Esophagus squamous epithelium (tissue), 5 donors: ENCODE measurements at regions not wholly inside any gene's neighbourhood (a gene's known extent, or its start where the extent isn't known, plus 50 kb on each side); places are given as distances from the start of the nearest gene placed in this dataset.

Source experiments
- DNase-seq: peaks from one replicate; lab custom pipeline; 2025; lab: John Stamatoyannopoulos, UW
- H3K27ac ChIP-seq, 4 donors: fragments of 200-600 bp; sonication (generic); one replicate each; pipeline ENCODE4 v1.5.1; 2016 to 2019; ENCODE audit warnings: mild to moderate bottlenecking in 1 of 4
- H3K27me3 ChIP-seq, 4 donors: fragments of 200-600 bp; sonication (generic); 1 replicate in 3 of 4; 2 replicates in 1 of 4; pipeline versions ENCODE4 v1.5.1 to v1.6.0; 2017 to 2021; ENCODE audit warnings: antibody characterized with exemption in 1 of 4
- H3K36me3 ChIP-seq, 3 donors: fragments of 200-600 bp; sonication (generic); one replicate each; pipeline ENCODE4 v1.5.1; 2016 to 2019
- H3K4me1 ChIP-seq, 3 donors: fragments of 200-600 bp; sonication (generic); one replicate each; pipeline ENCODE4 v1.5.1; 2017 to 2019
- H3K4me3 ChIP-seq, 4 donors: fragments of 200-600 bp; sonication (generic); 1 replicate in 3 of 4; 2 replicates in 1 of 4; pipeline ENCODE4 v1.5.1; 2016 to 2019; ENCODE audit warnings: mild to moderate bottlenecking in 2 of 4, moderate library complexity in 1 of 4
- H3K9me3 ChIP-seq, 3 donors: fragments of 200-600 bp; sonication (generic); one replicate each; pipeline ENCODE4 v1.5.1; 2016 to 2019
- CTCF ChIP-seq, 6 experiments: fragments of 450-650 bp in 4 of 6; fragments of 200-600 bp in 2 of 6; sonication (generic) in 2 of 6; IDR thresholded peaks; one replicate each; pipeline ENCODE4 v1.5.1; 2016 to 2019; ENCODE audit warnings: antibody characterized with exemption in 6 of 6, mild to moderate bottlenecking in 4 of 6, moderate library complexity in 4 of 6
- POLR2A ChIP-seq, 4 donors: fragments of 450-650 bp; IDR thresholded peaks; one replicate each; pipeline ENCODE4 v1.6.1; 2017; ENCODE audit warnings: antibody characterized with exemption in 4 of 4, mild to moderate bottlenecking in 4 of 4, moderate library complexity in 3 of 4
- WGBS, 2 donors: methylation state at CpG; one replicate each; pipeline ENCODE4 v1.1.5; 2018; 5-methylcytosine and 5-hydroxymethylcytosine counted together
- intact Hi-C: fragments of 100-400 bp; cut with DNase I; formaldehyde crosslinking; loops from one replicate; pipeline ENCODE4 v1.15.0; 2022
- donor health status: DM: yes; HTN: yes; CAD: no.

- DNase-seq, result no peak
- H3K9me3 ChIP-seq, result no peaks in the 10 kb centered on the region
- WGBS, 2 donors, result 36 to 39% methylated on average over 4 of the region's 4 CpGs
- no peak for TF ChIP-seq POLR2A (IDR thresholded peaks at IDR 0.05)
- TF ChIP-seq CTCF (IDR thresholded peaks at IDR 0.05), result no peak
- H3K27me3 ChIP-seq, result no peaks in the 10 kb centered on the region
- H3K27ac ChIP-seq, result no peak overlapping the region
- no peaks in the 10 kb centered on the region for H3K4me1 ChIP-seq
- intact Hi-C loops, result no loop called here
- H3K36me3 ChIP-seq, result no peaks in the 10 kb centered on the region
- no peak overlapping the region for H3K4me3 ChIP-seq
Measured at GRCh38 chr10:62710182-62710581, 94.3 kb upstream of the ADO start.

GRCh38 chr10:62715383-62715782 lies 89.1 kb upstream of the ADO start:
- no peak overlapping the region for H3K27ac ChIP-seq
- H3K27me3 ChIP-seq, result no peaks in the 10 kb centered on the region
- TF ChIP-seq POLR2A (IDR thresholded peaks at IDR 0.05) (no peak), CTCF (IDR thresholded peaks at IDR 0.05) (no peak)
- intact Hi-C loops, result no loop called here
- H3K4me1 ChIP-seq, result no peaks in the 10 kb centered on the region
- H3K4me3 ChIP-seq, result no peak overlapping the region
- no peaks in the 10 kb centered on the region for H3K36me3 ChIP-seq
- no peaks in the 10 kb centered on the region for H3K9me3 ChIP-seq
- no peak for DNase-seq

- TF ChIP-seq CTCF (IDR thresholded peaks at IDR 0.05), result no peak
- DNase-seq, result no peak
- intact Hi-C loops, result no loop called here
Measured at GRCh38 chr10:62718585-62718984, 85.9 kb upstream of the ADO start.

GRCh38 chr10:62719061-62719460 lies 85.5 kb upstream of the ADO start:
- Histone ChIP-seq H3K9me3 (no peaks in the 10 kb centered on the region), H3K27me3 (no peaks in the 10 kb centered on the region), H3K36me3 (no peaks in the 10 kb centered on the region), H3K4me1 (no peaks in the 10 kb centered on the region), H3K27ac (no peak overlapping the region), H3K4me3 (no peak overlapping the region)
- 69% methylated on average over 2 of the region's 2 CpGs for WGBS, 2 donors
- DNase-seq, result no peak
- TF ChIP-seq CTCF (IDR thresholded peaks at IDR 0.05) (no peak), POLR2A (IDR thresholded peaks at IDR 0.05) (no peak)
- intact Hi-C loops, result no loop called here

More at GRCh38 chr10:62718585-62718984, 85.9 kb upstream of the ADO start:
- Histone ChIP-seq H3K4me1 (no peaks in the 10 kb centered on the region), H3K27ac (no peak overlapping the region), H3K36me3 (no peaks in the 10 kb centered on the region), H3K9me3 (no peaks in the 10 kb centered on the region), H3K4me3 (no peak overlapping the region), H3K27me3 (no peaks in the 10 kb centered on the region)
- 66 to 79% methylated on average over 5 of the region's 5 CpGs for WGBS, 2 donors

GRCh38 chr10:62721687-62722086 lies 82.8 kb upstream of the ADO start:
- H3K4me1 ChIP-seq, result no peaks in the 10 kb centered on the region
- TF ChIP-seq POLR2A (IDR thresholded peaks at IDR 0.05), result no peak
- no peak for TF ChIP-seq CTCF (IDR thresholded peaks at IDR 0.05)
- intact Hi-C loops, result no loop called here
- no peak overlapping the region for H3K4me3 ChIP-seq
- no peaks in the 10 kb centered on the region for H3K9me3 ChIP-seq
- no peak overlapping the region for H3K27ac ChIP-seq
- WGBS, 2 donors, result 88 to 92% methylated on average over 4 of the region's 4 CpGs
- no peaks in the 10 kb centered on the region for H3K27me3 ChIP-seq
- no peaks in the 10 kb centered on the region for H3K36me3 ChIP-seq
- DNase-seq, result no peak
